Spleen (tissue), 7 donors: ENCODE measurements at regions not wholly inside any gene's neighbourhood (a gene's known extent, or its start where the extent isn't known, plus 50 kb on each side); places are given as distances from the start of the nearest gene placed in this dataset.

Experiments
- CTCF ChIP-seq, 11 experiments: fragments of 200-600 bp in 7 of 11; fragments of 450-650 bp in 4 of 11; sonication (generic) in 4 of 11; IDR thresholded peaks in 8 of 11; conservative IDR thresholded peaks in 3 of 11; 1 replicate in 7 of 11; 2 replicates in 4 of 11; pipeline versions ENCODE4 v1.4.0 to v1.8.0; 2016 to 2021; ENCODE audit warnings: antibody characterized with exemption in 11 of 11, inconsistent platforms in 4 of 11, mild to moderate bottlenecking in 1 of 11
- POLR2AphosphoS5 ChIP-seq, 3 donors: sonication (generic); formaldehyde crosslinking; IDR thresholded peaks; one replicate each; pipeline ENCODE4 v1.5.1; 2017; ENCODE audit warnings: antibody characterized with exemption in 3 of 3
- donor health status: DM: no; HTN: no; CAD: no; lungs with moderate emphysema.
- donor health status: DM: no; HTN: no; CAD: no.
- donor health status: DM: no; HTN: no; CAD: no.

- TF ChIP-seq CTCF (IDR thresholded peaks at IDR 0.05 in 8 of 11, conservative IDR thresholded peaks at IDR 0.05 in 3 of 11): no peak
- no peak for TF ChIP-seq POLR2AphosphoS5 (IDR thresholded peaks at IDR 0.05)
Measured at GRCh38 chr16:79728048-79728922, 127.7 kb upstream of the MAF start.
